ENCODE measurements at regions not wholly inside any gene's neighbourhood (a gene's known extent, or its start where the extent isn't known, plus 50 kb on each side); places are given as distances from the start of the nearest gene placed in this dataset.

DNA sequence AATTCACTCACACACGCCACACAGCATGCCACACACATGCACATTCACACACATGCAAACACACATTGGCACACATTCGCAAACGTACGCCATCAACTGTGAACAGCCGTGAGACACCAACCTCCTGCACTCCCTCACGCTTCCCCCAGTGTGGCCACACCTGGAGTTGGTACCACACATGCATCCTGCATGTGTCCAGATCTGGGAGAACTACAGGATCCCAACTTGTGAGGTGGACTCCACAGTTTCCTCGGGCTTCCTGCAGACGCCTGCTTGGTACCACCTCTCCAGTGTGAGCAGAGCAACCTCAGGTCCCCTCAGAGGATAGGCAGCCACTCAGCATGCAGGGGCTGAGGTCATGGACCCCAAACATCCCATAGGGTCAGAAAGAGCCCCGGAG, 239.0 kb downstream of the EIPR1 start:
- H3K36me3 ChIP-seq = no peaks in the 10 kb centered on the region
- TF ChIP-seq, protein P1, sequence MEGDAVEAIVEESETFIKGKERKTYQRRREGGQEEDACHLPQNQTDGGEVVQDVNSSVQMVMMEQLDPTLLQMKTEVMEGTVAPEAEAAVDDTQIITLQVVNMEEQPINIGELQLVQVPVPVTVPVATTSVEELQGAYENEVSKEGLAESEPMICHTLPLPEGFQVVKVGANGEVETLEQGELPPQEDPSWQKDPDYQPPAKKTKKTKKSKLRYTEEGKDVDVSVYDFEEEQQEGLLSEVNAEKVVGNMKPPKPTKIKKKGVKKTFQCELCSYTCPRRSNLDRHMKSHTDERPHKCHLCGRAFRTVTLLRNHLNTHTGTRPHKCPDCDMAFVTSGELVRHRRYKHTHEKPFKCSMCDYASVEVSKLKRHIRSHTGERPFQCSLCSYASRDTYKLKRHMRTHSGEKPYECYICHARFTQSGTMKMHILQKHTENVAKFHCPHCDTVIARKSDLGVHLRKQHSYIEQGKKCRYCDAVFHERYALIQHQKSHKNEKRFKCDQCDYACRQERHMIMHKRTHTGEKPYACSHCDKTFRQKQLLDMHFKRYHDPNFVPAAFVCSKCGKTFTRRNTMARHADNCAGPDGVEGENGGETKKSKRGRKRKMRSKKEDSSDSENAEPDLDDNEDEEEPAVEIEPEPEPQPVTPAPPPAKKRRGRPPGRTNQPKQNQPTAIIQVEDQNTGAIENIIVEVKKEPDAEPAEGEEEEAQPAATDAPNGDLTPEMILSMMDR (IDR thresholded peaks at IDR 0.05) = no peak
- no peak for TF ChIP-seq POLR2A (IDR thresholded peaks at IDR 0.05)
- WGBS, 2 donors = 83 to 88% methylated on average over 9 of the region's 9 CpGs
- intact Hi-C loops (cut with DNase I) = no loop called here
- DNase-seq = no peak
- peaks cover 0 to 10% (median 0%) of the 10 kb centered on the region in 3 donors for H3K4me1 ChIP-seq
- no peaks in the 10 kb centered on the region for H3K9me3 ChIP-seq
- no peak overlapping the region for H3K27ac ChIP-seq
- H3K27me3 ChIP-seq = no peaks in the 10 kb centered on the region
- H3K4me3 ChIP-seq = no peak overlapping the region

DNA sequence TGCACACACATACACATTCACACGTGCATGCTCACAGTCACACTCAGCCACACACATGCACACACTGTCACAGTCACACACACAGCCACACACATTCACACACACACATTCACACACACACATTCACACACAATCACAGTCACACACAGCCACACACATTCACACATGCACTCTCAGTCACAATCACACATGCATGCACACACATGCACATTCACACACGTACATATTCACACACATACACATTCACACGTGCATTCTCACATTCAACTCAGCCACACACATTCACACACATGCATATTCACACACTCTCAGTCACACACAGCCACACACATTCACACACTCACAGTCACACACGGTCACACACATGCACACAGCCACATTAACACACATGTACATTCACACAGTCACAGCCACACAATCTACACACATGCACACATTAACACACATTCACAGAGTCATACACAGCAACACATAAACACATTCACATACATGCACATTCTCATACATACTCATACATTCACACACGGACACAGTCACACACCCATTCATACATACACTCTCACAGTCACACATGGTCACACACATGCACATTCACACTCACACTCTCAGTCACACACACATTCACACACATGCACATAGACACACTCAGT, 239.8 kb downstream of the EIPR1 start:
- H3K9me3 ChIP-seq = peaks cover 0 to 3% (median 0%) of the 10 kb centered on the region in 3 donors

DNA sequence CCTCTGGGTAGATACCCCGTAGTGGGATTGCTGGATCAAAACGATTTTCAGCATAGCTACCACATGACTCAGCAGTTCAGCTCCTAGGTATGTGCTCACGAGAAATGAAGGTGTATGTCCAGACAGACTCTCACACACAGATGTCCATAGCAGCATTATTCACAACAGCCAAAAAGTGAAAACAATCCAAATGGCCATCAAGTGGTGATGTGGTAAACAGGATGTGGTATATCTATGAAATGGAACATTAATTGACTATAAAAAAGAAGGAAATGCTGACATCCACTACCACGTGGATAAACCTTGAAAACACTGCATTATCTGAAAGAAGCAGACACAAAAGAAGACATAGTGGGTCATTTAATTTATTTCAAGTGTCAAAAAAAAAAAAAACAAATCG, 241.9 kb downstream of the EIPR1 start:
- Histone ChIP-seq H3K27me3 (peaks cover 0 to 21% (median 0%) of the 10 kb centered on the region in 4 donors), H3K4me1 (no peaks in the 10 kb centered on the region), H3K9me3 (peaks cover 0 to 3% (median 0%) of the 10 kb centered on the region in 3 donors), H3K27ac (no peak overlapping the region), H3K36me3 (no peaks in the 10 kb centered on the region), H3K4me3 (no peak overlapping the region)
- intact Hi-C loops (cut with DNase I) = no loop called here
- WGBS, 2 donors = 72 to 84% methylated on average over 5 of the region's 5 CpGs
- TF ChIP-seq, protein P1 (IDR thresholded peaks at IDR 0.05) = no peak
- no peak for TF ChIP-seq POLR2A (IDR thresholded peaks at IDR 0.05)
- no peak for DNase-seq

More for the DNA sequence above, 239.8 kb downstream of the EIPR1 start:
- no peak overlapping the region for H3K27ac ChIP-seq
- H3K4me1 ChIP-seq = peaks cover 0 to 3% (median 0%) of the 10 kb centered on the region in 3 donors
- peaks cover 0 to 1% (median 0%) of the 10 kb centered on the region in 4 donors for H3K27me3 ChIP-seq
- H3K4me3 ChIP-seq = no peak overlapping the region
- TF ChIP-seq POLR2A (IDR thresholded peaks at IDR 0.05) = no peak
- TF ChIP-seq, protein P1 (IDR thresholded peaks at IDR 0.05) = no peak
- no peaks in the 10 kb centered on the region for H3K36me3 ChIP-seq
- WGBS, 2 donors = 76 to 83% methylated on average over 5 of the region's 5 CpGs
- intact Hi-C loops (cut with DNase I) = no loop called here
- DNase-seq = no peak

DNA sequence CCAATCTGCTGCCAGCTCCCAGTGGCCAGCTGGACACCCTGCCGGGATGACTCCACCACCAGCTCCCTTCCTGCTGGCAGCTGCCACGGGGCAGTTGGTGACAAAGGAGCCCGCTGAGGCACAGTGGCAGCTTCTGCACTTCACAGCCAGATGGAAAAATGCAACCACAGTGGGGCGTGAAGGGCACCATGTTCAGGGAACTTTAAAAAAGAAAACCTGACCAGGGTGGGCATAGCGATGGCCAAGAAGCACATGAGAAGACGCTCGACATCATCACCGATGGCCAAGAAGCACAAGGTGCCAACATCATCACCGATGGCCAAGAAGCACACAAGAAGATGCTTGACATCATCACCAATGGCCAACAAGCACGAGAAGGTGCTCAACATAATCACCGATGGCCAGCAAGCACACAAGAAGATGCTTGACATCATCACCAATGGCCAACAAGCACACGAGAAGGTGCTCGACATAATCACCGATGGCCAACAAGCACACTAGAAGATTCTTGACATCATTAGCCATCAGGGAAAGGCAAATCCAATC, 243.5 kb downstream of the EIPR1 start:
- WGBS, 2 donors = 83 to 89% methylated on average over 7 to 14 of the region's 14 CpGs
- Histone ChIP-seq H3K4me3 (no peak overlapping the region), H3K27ac (no peak overlapping the region), H3K36me3 (no peaks in the 10 kb centered on the region), H3K4me1 (no peaks in the 10 kb centered on the region), H3K9me3 (peaks cover 0 to 3% (median 0%) of the 10 kb centered on the region in 3 donors), H3K27me3 (peaks cover 0 to 28% (median 0%) of the 10 kb centered on the region in 4 donors)
- TF ChIP-seq, protein P1 (IDR thresholded peaks at IDR 0.05) = no peak
- TF ChIP-seq POLR2A (IDR thresholded peaks at IDR 0.05) = no peak
- DNase-seq = no peak
- intact Hi-C loops (cut with DNase I) = no loop called here

DNA sequence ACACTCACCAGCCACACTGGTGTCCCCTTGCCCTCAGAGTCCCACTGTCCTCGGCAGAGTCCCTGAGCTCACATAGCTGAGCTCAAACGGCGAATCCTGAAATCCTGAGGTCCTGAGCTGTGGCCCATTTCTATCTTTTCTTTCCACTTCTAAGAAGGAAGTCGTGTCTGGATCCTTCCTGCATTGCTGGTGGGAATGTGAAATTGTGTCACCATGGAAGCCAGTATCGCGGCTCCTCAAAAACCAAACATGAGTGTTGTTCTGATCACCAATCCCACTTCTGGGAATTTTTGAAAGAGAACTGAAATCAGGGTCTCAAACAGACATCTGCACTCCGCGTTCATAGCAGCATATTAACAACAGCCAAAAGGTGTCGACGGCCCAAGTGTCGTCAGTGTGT, 244.7 kb downstream of the EIPR1 start:
- intact Hi-C loops (cut with DNase I) = no loop called here
- TF ChIP-seq, protein P1 (IDR thresholded peaks at IDR 0.05) = no peak
- no peak for TF ChIP-seq POLR2A (IDR thresholded peaks at IDR 0.05)
- Histone ChIP-seq H3K36me3 (no peaks in the 10 kb centered on the region), H3K9me3 (peaks cover 0 to 3% (median 0%) of the 10 kb centered on the region in 3 donors), H3K27ac (no peak overlapping the region), H3K4me1 (no peaks in the 10 kb centered on the region), H3K27me3 (peaks cover 0 to 28% (median 0%) of the 10 kb centered on the region in 4 donors), H3K4me3 (no peak overlapping the region)
- no peak for DNase-seq
- WGBS, 2 donors = 76 to 85% methylated on average over 7 to 10 of the region's 11 CpGs
